ENCODE measurements at regions not wholly inside any gene's neighbourhood (a gene's known extent, or its start where the extent isn't known, plus 50 kb on each side); places are given as distances from the start of the nearest gene placed in this dataset.
A peak's percentile ranks its signal among the peaks of the same experiment; 100 is the strongest.

- peaks cover 58% of the 10 kb centered on the region for H3K4me1 Mint-ChIP-seq
- peaks cover 22% of the 10 kb centered on the region for H3K9me3 Mint-ChIP-seq
- peak overlapping the region; percentile 92 for H3K27ac Mint-ChIP-seq
- POLR2A ChIA-PET, result no interaction called here
- CTCF ChIA-PET, result interaction anchor here (0.6 to 1.3 kb wide), 2 partner anchors 87 to 793 kb away, joined by 3 read pairs; no protein-coding TSS in a partner anchor
- peaks cover 24% of the 10 kb centered on the region for H3K36me3 Mint-ChIP-seq (ENCODE audit: low read depth)
- H3K27me3 Mint-ChIP-seq, result no peaks in the 10 kb centered on the region
- no peak overlapping the region for H3K4me3 Mint-ChIP-seq
- no peak for DNase-seq
Observed at GRCh38 chr12:92056290-92056689, 89.4 kb downstream of the BTG1 start.

- CTCF ChIA-PET, result interaction anchor here (0.6 to 1.3 kb wide), 2 partner anchors 88 to 793 kb away, joined by 3 read pairs; no protein-coding TSS in a partner anchor
- H3K4me1 Mint-ChIP-seq, result peaks cover 58% of the 10 kb centered on the region
- peak; percentile 64 for DNase-seq
- no peaks in the 10 kb centered on the region for H3K27me3 Mint-ChIP-seq
- POLR2A ChIA-PET, result no interaction called here
- peaks cover 24% of the 10 kb centered on the region for H3K36me3 Mint-ChIP-seq (ENCODE audit: low read depth)
- no peak overlapping the region for H3K4me3 Mint-ChIP-seq
- peaks cover 22% of the 10 kb centered on the region for H3K9me3 Mint-ChIP-seq
- peak overlapping the region; percentile 92 for H3K27ac Mint-ChIP-seq
Observed at GRCh38 chr12:92055877-92056276, 89.8 kb downstream of the BTG1 start.

- H3K9me3 Mint-ChIP-seq, result peaks cover 5% of the 10 kb centered on the region
- POLR2A ChIA-PET, result no interaction called here
- CTCF ChIA-PET, result interaction anchor here (1.0 kb wide), 1 partner anchor 21 kb away, joined by 3 read pairs; no protein-coding TSS in a partner anchor
- DNase-seq, result no peak
- H3K4me3 Mint-ChIP-seq, result no peak overlapping the region
- no peak overlapping the region for H3K27ac Mint-ChIP-seq
- no peaks in the 10 kb centered on the region for H3K27me3 Mint-ChIP-seq
- peaks cover 40% of the 10 kb centered on the region for H3K4me1 Mint-ChIP-seq
- H3K36me3 Mint-ChIP-seq (ENCODE audit: low read depth), result peaks cover 1% of the 10 kb centered on the region
Observed at GRCh38 chr12:92051441-92051840, 94.2 kb downstream of the BTG1 start.

GRCh38 chr12:92049403-92049802 lies 96.2 kb downstream of the BTG1 start:
- CTCF ChIA-PET, result interaction anchor here (0.8 to 1.5 kb wide), 6 partner anchors 8 to 94 kb away, joined by 3 to 5 read pairs (median 3); no protein-coding TSS in a partner anchor
- Mint-ChIP-seq H3K4me1 (peaks cover 37% of the 10 kb centered on the region), H3K27ac (no peak overlapping the region), H3K36me3 (ENCODE audit: low read depth) (peaks cover 4% of the 10 kb centered on the region), H3K9me3 (peaks cover 5% of the 10 kb centered on the region), H3K27me3 (no peaks in the 10 kb centered on the region), H3K4me3 (no peak overlapping the region)
- no peak for DNase-seq
- POLR2A ChIA-PET, result no interaction called here

GRCh38 chr12:92047393-92047826 lies 98.2 kb downstream of the BTG1 start:
- Mint-ChIP-seq H3K27me3 (no peaks in the 10 kb centered on the region), H3K4me1 (peaks cover 44% of the 10 kb centered on the region), H3K36me3 (ENCODE audit: low read depth) (peaks cover 2% of the 10 kb centered on the region), H3K4me3 (peak overlapping the region; percentile 53), H3K27ac (peak overlapping the region; percentile 78), H3K9me3 (peaks cover 8% of the 10 kb centered on the region)
- ChIA-PET POLR2A (no interaction called here), CTCF (no interaction called here)
- no peak for DNase-seq

GRCh38 chr12:92046557-92047392 lies 98.9 kb downstream of the BTG1 start:
- H3K27me3 Mint-ChIP-seq, result no peaks in the 10 kb centered on the region
- CTCF ChIA-PET, result interaction anchor here (0.6 to 1.0 kb wide), 2 partner anchors 8 to 542 kb away, joined by 3 to 4 read pairs; no protein-coding TSS in a partner anchor
- POLR2A ChIA-PET, result no interaction called here
- peak overlapping the region; percentile 53 for H3K4me3 Mint-ChIP-seq
- H3K4me1 Mint-ChIP-seq, result peaks cover 43% of the 10 kb centered on the region
- peaks cover 8% of the 10 kb centered on the region for H3K9me3 Mint-ChIP-seq
- peak overlapping the region; percentile 78 for H3K27ac Mint-ChIP-seq
- H3K36me3 Mint-ChIP-seq (ENCODE audit: low read depth), result peaks cover 2% of the 10 kb centered on the region
- no peak for DNase-seq

GRCh38 chr12:92045852-92046251 lies 99.8 kb downstream of the BTG1 start:
- Mint-ChIP-seq H3K27ac (no peak overlapping the region), H3K9me3 (peaks cover 8% of the 10 kb centered on the region), H3K4me3 (no peak overlapping the region), H3K27me3 (no peaks in the 10 kb centered on the region), H3K36me3 (ENCODE audit: low read depth) (peaks cover 4% of the 10 kb centered on the region), H3K4me1 (peaks cover 46% of the 10 kb centered on the region)
- POLR2A ChIA-PET, result no interaction called here
- CTCF ChIA-PET, result interaction anchor here (0.6 to 1.0 kb wide), 3 partner anchors 8 to 543 kb away, joined by 3 to 4 read pairs (median 3); no protein-coding TSS in a partner anchor
- no peak for DNase-seq

- no peak for DNase-seq
- ChIA-PET POLR2A (no interaction called here), CTCF (interaction anchor here (1.1 kb wide), 1 partner anchor 19 kb away, joined by 4 read pairs; no protein-coding TSS in a partner anchor)
- H3K27me3 Mint-ChIP-seq, result no peaks in the 10 kb centered on the region
- H3K4me3 Mint-ChIP-seq, result no peak overlapping the region
- H3K9me3 Mint-ChIP-seq, result peaks cover 5% of the 10 kb centered on the region
- H3K27ac Mint-ChIP-seq, result no peak overlapping the region
- H3K4me1 Mint-ChIP-seq, result peaks cover 52% of the 10 kb centered on the region
- H3K36me3 Mint-ChIP-seq (ENCODE audit: low read depth), result peaks cover 4% of the 10 kb centered on the region
Observed at GRCh38 chr12:92044435-92044834, 101.2 kb downstream of the BTG1 start.

GRCh38 chr12:92042791-92043531 lies 102.7 kb downstream of the BTG1 start:
- Mint-ChIP-seq H3K27me3 (no peaks in the 10 kb centered on the region), H3K4me3 (no peak overlapping the region), H3K36me3 (ENCODE audit: low read depth) (peaks cover 4% of the 10 kb centered on the region), H3K9me3 (peaks cover 5% of the 10 kb centered on the region), H3K4me1 (peaks cover 58% of the 10 kb centered on the region), H3K27ac (no peak overlapping the region)
- no peak for DNase-seq
- POLR2A ChIA-PET, result interaction anchor here (0.6 to 1.1 kb wide), 3 partner anchors 12 to 103 kb away, joined by 3 read pairs; partner anchors contain the start of gene BTG1
- CTCF ChIA-PET, result interaction anchor here (0.6 to 2.9 kb wide), 7 partner anchors 9 to 95 kb away, joined by 3 to 25 read pairs (median 3); no protein-coding TSS in a partner anchor

GRCh38 chr12:92041742-92042141 lies 103.9 kb downstream of the BTG1 start:
- H3K27me3 Mint-ChIP-seq, result no peaks in the 10 kb centered on the region
- peaks cover 55% of the 10 kb centered on the region for H3K4me1 Mint-ChIP-seq
- peak; percentile 42 for DNase-seq
- H3K36me3 Mint-ChIP-seq (ENCODE audit: low read depth), result peaks cover 4% of the 10 kb centered on the region
- POLR2A ChIA-PET, result interaction anchor here (1.0 to 1.1 kb wide), 2 partner anchors 11 to 104 kb away, joined by 3 read pairs; partner anchors contain the start of gene BTG1
- H3K27ac Mint-ChIP-seq, result peak overlapping the region; percentile 58
- peaks cover 5% of the 10 kb centered on the region for H3K9me3 Mint-ChIP-seq
- CTCF ChIA-PET, result interaction anchor here (1.0 to 2.9 kb wide), 8 partner anchors 7 to 366 kb away, joined by 3 to 25 read pairs (median 4); no protein-coding TSS in a partner anchor
- H3K4me3 Mint-ChIP-seq, result no peak overlapping the region

GRCh38 chr12:92039046-92039445 lies 106.6 kb downstream of the BTG1 start:
- Mint-ChIP-seq H3K27ac (no peak overlapping the region), H3K4me3 (no peak overlapping the region), H3K36me3 (ENCODE audit: low read depth) (peaks cover 4% of the 10 kb centered on the region), H3K27me3 (no peaks in the 10 kb centered on the region), H3K9me3 (peaks cover 5% of the 10 kb centered on the region), H3K4me1 (peaks cover 64% of the 10 kb centered on the region)
- ChIA-PET CTCF (no interaction called here), POLR2A (no interaction called here)
- no peak for DNase-seq

GRCh38 chr12:92038476-92038875 lies 107.2 kb downstream of the BTG1 start:
- H3K27ac Mint-ChIP-seq, result no peak overlapping the region
- peaks cover 68% of the 10 kb centered on the region for H3K4me1 Mint-ChIP-seq
- ChIA-PET POLR2A (no interaction called here), CTCF (no interaction called here)
- DNase-seq, result no peak
- no peak overlapping the region for H3K4me3 Mint-ChIP-seq
- H3K9me3 Mint-ChIP-seq, result peaks cover 5% of the 10 kb centered on the region
- H3K27me3 Mint-ChIP-seq, result no peaks in the 10 kb centered on the region
- peaks cover 6% of the 10 kb centered on the region for H3K36me3 Mint-ChIP-seq (ENCODE audit: low read depth)

Data from activated CD4-positive, alpha-beta T cell treated with anti-CD3 and anti-CD28 coated beads, Interleukin-2, amount 10 ng/mL, durations not matched to agents 7 days and 5 days (primary cell).